D721Med (cell line): ENCODE measurements at regions not wholly inside any gene's neighbourhood (a gene's known extent, or its start where the extent isn't known, plus 50 kb on each side); places are given as distances from the start of the nearest gene placed in this dataset.

Experiments
- DNase-seq: peaks from one replicate; pipeline ENCODE4 v3.0.0; 2011; ENCODE audit warnings: low spot score; ENCODE audit not compliant: insufficient read length
- FAIRE-seq: peaks from 2 replicates; lab custom pipeline; 2011; peaks lifted over from hg19 to GRCh38; lab: Jason Lieb, UNC
- CTCF ChIP-seq: IDR thresholded peaks from 2 replicates; pipeline ENCODE4 v1.5.1; 2012; ENCODE audit warnings: mild to moderate bottlenecking, control low read depth; ENCODE audit not compliant: insufficient read depth; ENCODE audit errors: missing control alignments

GRCh38 chr9:38162332-38163211 is 93.5 kb upstream of the SHB start:
- TF ChIP-seq CTCF: no peak
- FAIRE-seq: no peak

GRCh38 chr9:38160613-38161215 is 91.7 kb upstream of the SHB start:
- FAIRE-seq (no peak), DNase-seq (peak; percentile 33)
- peak; percentile 80 for TF ChIP-seq CTCF

More at GRCh38 chr9:38162332-38163211, 93.5 kb upstream of the SHB start:
- no peak for DNase-seq

- no peak for FAIRE-seq
- DNase-seq: no peak
- no peak for TF ChIP-seq CTCF
Observed at GRCh38 chr9:38159599-38159998, 90.6 kb upstream of the SHB start.

GRCh38 chr9:38158628-38159027 is 89.6 kb upstream of the SHB start:
- DNase-seq (no peak), FAIRE-seq (no peak)
- TF ChIP-seq CTCF: no peak

- no peak for FAIRE-seq
- no peak for DNase-seq
- no peak for TF ChIP-seq CTCF
Observed at GRCh38 chr9:38157711-38158110, 88.7 kb upstream of the SHB start.

GRCh38 chr9:38154501-38155421 is 85.7 kb upstream of the SHB start:
- DNase-seq (no peak), FAIRE-seq (no peak)
- TF ChIP-seq CTCF: no peak
